Neuronal stem cell (in vitro differentiated cells): ENCODE measurements at regions not wholly inside any gene's neighbourhood (a gene's known extent, or its start where the extent isn't known, plus 50 kb on each side); places are given as distances from the start of the nearest gene placed in this dataset.

Experiments
- DNase-seq: peaks from one replicate; pipeline ENCODE4 v3.0.0-alpha.2; 2013; ENCODE audit warnings: low spot score
- H2AFZ ChIP-seq: one replicate; pipeline ENCODE4 v1.6.1; 2013; ENCODE audit warnings: mild to moderate bottlenecking, low read length, inconsistent platforms
- H2AK5ac ChIP-seq: 2 replicates; pipeline ENCODE4 v1.6.1; 2013; ENCODE audit warnings: low read depth, mild to moderate bottlenecking, inconsistent platforms, low read length, moderate library complexity, mixed read lengths
- H2BK120ac ChIP-seq: 2 replicates; pipeline ENCODE4 v1.6.1; 2013; ENCODE audit warnings: low read depth, mild to moderate bottlenecking, inconsistent platforms, low read length, moderate library complexity, mixed read lengths
- H2BK12ac ChIP-seq: one replicate; pipeline ENCODE4 v1.6.1; 2013; ENCODE audit warnings: low read length, inconsistent platforms
- H2BK15ac ChIP-seq: 2 replicates; pipeline ENCODE4 v1.6.1; 2013; ENCODE audit warnings: mild to moderate bottlenecking, low read length, inconsistent platforms, mixed read lengths
- H2BK5ac ChIP-seq: one replicate; pipeline ENCODE4 v1.6.1; 2013; ENCODE audit warnings: inconsistent platforms, mild to moderate bottlenecking, low read length, moderate library complexity
- H3K14ac ChIP-seq: one replicate; pipeline ENCODE4 v1.6.1; 2013; ENCODE audit warnings: low read length, inconsistent platforms
- H3K18ac ChIP-seq: 2 replicates; pipeline ENCODE4 v1.6.1; 2013; ENCODE audit warnings: low read length, inconsistent platforms
- H3K23ac ChIP-seq: 2 replicates; pipeline ENCODE4 v1.6.1; 2013; ENCODE audit warnings: low read depth, mild to moderate bottlenecking, mixed read lengths, low read length, inconsistent platforms; ENCODE audit not compliant: poor library complexity
- H3K27ac ChIP-seq: replicated peaks from 3 replicates; pipeline ENCODE4 v1.5.1; 2013; ENCODE audit warnings: low read length, inconsistent platforms
- H3K27me3 ChIP-seq, 3 experiments: 2 replicates each; pipeline ENCODE4 v1.6.1; 2013; ENCODE audit warnings: low read length in 3 of 3, mild to moderate bottlenecking in 2 of 3, inconsistent platforms in 1 of 3, low read depth in 1 of 3, mixed read lengths in 1 of 3, moderate library complexity in 1 of 3; ENCODE audit not compliant: control insufficient read depth in 3 of 3, insufficient read depth in 3 of 3
- H3K36me3 ChIP-seq, 2 donors: replicated peaks in 1 of 2; 2 replicates each; pipeline ENCODE4 v1.6.1; 2013; ENCODE audit warnings: low read length in 2 of 2; ENCODE audit not compliant: control insufficient read depth in 2 of 2, insufficient read depth in 2 of 2
- H3K4ac ChIP-seq: 2 replicates; pipeline ENCODE4 v1.6.1; 2013; ENCODE audit warnings: inconsistent platforms, mild to moderate bottlenecking, low read length, moderate library complexity
- H3K4me1 ChIP-seq, 2 donors: 1 replicate in 1 of 2; 2 replicates in 1 of 2; pipeline ENCODE4 v1.6.1; 2013; ENCODE audit warnings: low read length in 2 of 2, low read depth in 1 of 2; ENCODE audit not compliant: control insufficient read depth in 2 of 2, insufficient read depth in 1 of 2
- H3K4me2 ChIP-seq: one replicate; pipeline ENCODE4 v1.6.1; 2013; ENCODE audit warnings: mild to moderate bottlenecking, low read length, inconsistent platforms; ENCODE audit not compliant: insufficient read depth, poor library complexity, severe bottlenecking
- H3K4me3 ChIP-seq, 2 donors: 2 replicates each; pipeline ENCODE4 v1.5.1; 2013; ENCODE audit warnings: low read length in 2 of 2, mild to moderate bottlenecking in 2 of 2, inconsistent platforms in 1 of 2, moderate library complexity in 1 of 2
- H3K79me1 ChIP-seq: one replicate; pipeline ENCODE4 v1.6.1; 2013; ENCODE audit warnings: low read depth, mild to moderate bottlenecking, inconsistent platforms, low read length, moderate library complexity
- H3K9ac ChIP-seq: one replicate; pipeline ENCODE4 v1.6.1; 2013; ENCODE audit warnings: mild to moderate bottlenecking, low read depth, low read length, inconsistent platforms; ENCODE audit not compliant: poor library complexity
- H3K9me3 ChIP-seq, 2 donors: replicated peaks in 1 of 2; 2 replicates each; pipeline versions ENCODE3 to v1.6.1; 2013; ENCODE audit warnings: low read length in 2 of 2, mild to moderate bottlenecking in 2 of 2, inconsistent platforms in 1 of 2, low read depth in 1 of 2, mixed read lengths in 1 of 2, moderate library complexity in 1 of 2; ENCODE audit not compliant: control insufficient read depth in 2 of 2, insufficient read depth in 1 of 2
- H4K8ac ChIP-seq: one replicate; pipeline ENCODE4 v1.6.1; 2013; ENCODE audit warnings: low read depth, mild to moderate bottlenecking, inconsistent platforms, low read length, moderate library complexity
- H4K91ac ChIP-seq: one replicate; pipeline ENCODE4 v1.6.1; 2013; ENCODE audit warnings: low read length, low read depth, mild to moderate bottlenecking, inconsistent platforms; ENCODE audit not compliant: poor library complexity
- WGBS, 2 donors: extraction: QIAGEN DNeasy Blood & Tissue Kit; methylation state at CpG; one replicate each; pipeline ENCODE4 v1.1.7; 2013; ENCODE audit warnings: missing lambda C conversion rate in 2 of 2, mixed read lengths in 1 of 2; ENCODE audit not compliant: insufficient read length in 2 of 2, insufficient replicate concordance in 1 of 2; ENCODE audit errors: extremely low coverage in 2 of 2; 5-methylcytosine and 5-hydroxymethylcytosine counted together

- Histone ChIP-seq H3K18ac (peak overlapping the region; percentile 44), H3K4me3 (no peak overlapping the region), H2BK5ac (no peak overlapping the region), H2BK15ac (no peak overlapping the region), H4K91ac (no peak overlapping the region), H4K8ac (no peak overlapping the region), H3K14ac (no peak overlapping the region), H3K9me3 (no peaks in the 10 kb centered on the region), H3K9ac (no peak overlapping the region), H3K4me1 (no peaks in the 10 kb centered on the region), H2BK12ac (no peak overlapping the region), H3K4ac (no peak overlapping the region), H3K79me1 (no peaks in the 10 kb centered on the region), H2BK120ac (peak overlapping the region; percentile 78), H3K27me3 (no peaks in the 10 kb centered on the region), H3K4me2 (no peak overlapping the region), H2AFZ (no peak overlapping the region), H3K23ac (no peak overlapping the region), H3K27ac (no peak overlapping the region), H3K36me3 (no peaks in the 10 kb centered on the region), H2AK5ac (no peak overlapping the region)
- WGBS, 2 donors = no CpG with 5 or more reads among the region's 10 CpGs
- DNase-seq = no peak
These were observed 129.0 kb downstream of the RPL22L1 start for GRCh38 chr3:170740726-170741591.

GRCh38 chr3:170740285-170740684 lies 129.7 kb downstream of the RPL22L1 start:
- Histone ChIP-seq H4K91ac (no peak overlapping the region), H2BK15ac (no peak overlapping the region), H3K9me3 (no peaks in the 10 kb centered on the region), H3K4me3 (no peak overlapping the region), H2AFZ (no peak overlapping the region), H4K8ac (no peak overlapping the region), H3K36me3 (no peaks in the 10 kb centered on the region), H2BK5ac (no peak overlapping the region), H3K27me3 (no peaks in the 10 kb centered on the region), H2BK120ac (no peak overlapping the region), H3K4me1 (no peaks in the 10 kb centered on the region), H2AK5ac (no peak overlapping the region), H2BK12ac (no peak overlapping the region), H3K23ac (no peak overlapping the region), H3K4me2 (no peak overlapping the region), H3K79me1 (no peaks in the 10 kb centered on the region), H3K9ac (no peak overlapping the region), H3K27ac (no peak overlapping the region), H3K14ac (no peak overlapping the region), H3K18ac (no peak overlapping the region), H3K4ac (no peak overlapping the region)
- no peak for DNase-seq
- no CpG with 5 or more reads among the region's 3 CpGs for WGBS, 2 donors

- Histone ChIP-seq H3K23ac (no peak overlapping the region), H3K4me2 (no peak overlapping the region), H3K27ac (no peak overlapping the region), H2BK120ac (no peak overlapping the region), H3K27me3 (no peaks in the 10 kb centered on the region), H2BK12ac (no peak overlapping the region), H3K4me3 (no peak overlapping the region), H2BK15ac (no peak overlapping the region), H2AK5ac (no peak overlapping the region), H3K9ac (no peak overlapping the region), H4K91ac (no peak overlapping the region), H3K36me3 (no peaks in the 10 kb centered on the region), H4K8ac (no peak overlapping the region), H3K9me3 (no peaks in the 10 kb centered on the region), H2AFZ (no peak overlapping the region), H3K4me1 (no peaks in the 10 kb centered on the region), H3K14ac (no peak overlapping the region), H3K4ac (no peak overlapping the region), H2BK5ac (no peak overlapping the region), H3K18ac (no peak overlapping the region), H3K79me1 (no peaks in the 10 kb centered on the region)
- no CpG with 5 or more reads among the region's 4 CpGs for WGBS, 2 donors
- DNase-seq = no peak
These were observed 130.6 kb downstream of the RPL22L1 start for GRCh38 chr3:170739410-170739809.

DNA sequence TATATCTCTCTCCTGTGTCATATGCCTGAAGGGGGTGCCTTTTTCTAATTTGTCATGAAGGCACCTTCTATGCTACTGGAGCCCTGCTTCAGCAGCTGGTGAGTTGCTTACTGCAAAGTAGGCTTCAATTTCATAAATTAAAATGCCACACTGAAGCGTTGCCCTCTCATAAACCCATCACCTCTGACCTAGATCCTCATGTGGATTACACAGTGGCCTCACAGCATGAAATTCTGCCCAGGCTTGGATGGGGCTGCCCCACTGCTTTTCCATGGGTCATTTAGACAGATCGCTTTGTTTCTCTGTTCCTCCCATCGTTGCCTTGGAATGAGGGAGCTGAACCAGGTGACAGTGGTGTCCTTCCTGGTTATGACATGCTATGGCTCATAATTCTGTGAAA lies 131.2 kb downstream of the RPL22L1 start:
- no peaks in the 10 kb centered on the region for H3K9me3 ChIP-seq
- H4K91ac ChIP-seq = no peak overlapping the region
- no peak overlapping the region for H2AK5ac ChIP-seq
- no peak for DNase-seq
- no peak overlapping the region for H3K9ac ChIP-seq
- H3K4me1 ChIP-seq = no peaks in the 10 kb centered on the region
- H4K8ac ChIP-seq = no peak overlapping the region
- H3K14ac ChIP-seq = no peak overlapping the region
- H2BK12ac ChIP-seq = no peak overlapping the region
- no peaks in the 10 kb centered on the region for H3K36me3 ChIP-seq
- no peak overlapping the region for H2BK5ac ChIP-seq
- H3K79me1 ChIP-seq = no peaks in the 10 kb centered on the region
- H3K27me3 ChIP-seq = no peaks in the 10 kb centered on the region
- H2AFZ ChIP-seq = no peak overlapping the region
- no peak overlapping the region for H2BK15ac ChIP-seq
- H3K4me3 ChIP-seq = no peak overlapping the region
- no peak overlapping the region for H2BK120ac ChIP-seq
- no CpG with 5 or more reads among the region's 3 CpGs for WGBS, 2 donors
- H3K23ac ChIP-seq = no peak overlapping the region
- H3K18ac ChIP-seq = no peak overlapping the region
- no peak overlapping the region for H3K4me2 ChIP-seq
- no peak overlapping the region for H3K4ac ChIP-seq
- no peak overlapping the region for H3K27ac ChIP-seq
